ENCODE measurements at regions not wholly inside any gene's neighbourhood (a gene's known extent, or its start where the extent isn't known, plus 50 kb on each side); places are given as distances from the start of the nearest gene placed in this dataset.

- Mint-ChIP-seq H3K27ac (ENCODE audit: unreplicated experiment) (no peak overlapping the region), H3K27me3 (ENCODE audit: unreplicated experiment) (no peaks in the 10 kb centered on the region), H3K9me3 (ENCODE audit: unreplicated experiment) (peaks cover 7% of the 10 kb centered on the region)
Measured at GRCh38 chr11:116330439-116331185, 442.2 kb downstream of the BUD13 start.

GRCh38 chr11:116329354-116330090, 443.3 kb downstream of the BUD13 start:
- Mint-ChIP-seq H3K4me1 (ENCODE audit: unreplicated experiment) (no peaks in the 10 kb centered on the region), H3K27ac (ENCODE audit: unreplicated experiment) (no peak overlapping the region), H3K36me3 (ENCODE audit: unreplicated experiment) (no peaks in the 10 kb centered on the region), H3K27me3 (ENCODE audit: unreplicated experiment) (no peaks in the 10 kb centered on the region), H3K4me3 (ENCODE audit: unreplicated experiment) (no peak overlapping the region), H3K9me3 (ENCODE audit: unreplicated experiment) (peaks cover 7% of the 10 kb centered on the region)
- DNase-seq (ENCODE audit: extremely low spot score, unreplicated experiment), result peak; percentile 56
- TF ChIP-seq CTCF (IDR thresholded peaks at IDR 0.05), result no peak

More at GRCh38 chr11:116330439-116331185, 442.2 kb downstream of the BUD13 start:
- DNase-seq (ENCODE audit: extremely low spot score, unreplicated experiment), result no peak
- no peak overlapping the region for H3K4me3 Mint-ChIP-seq (ENCODE audit: unreplicated experiment)
- H3K4me1 Mint-ChIP-seq (ENCODE audit: unreplicated experiment), result no peaks in the 10 kb centered on the region
- no peak for TF ChIP-seq CTCF (IDR thresholded peaks at IDR 0.05)
- no peaks in the 10 kb centered on the region for H3K36me3 Mint-ChIP-seq (ENCODE audit: unreplicated experiment)

- H3K27me3 Mint-ChIP-seq (ENCODE audit: unreplicated experiment), result no peaks in the 10 kb centered on the region
Measured at GRCh38 chr11:116328851-116329250, 443.9 kb downstream of the BUD13 start.

GRCh38 chr11:116328391-116328790, 444.4 kb downstream of the BUD13 start:
- Mint-ChIP-seq H3K27ac (ENCODE audit: unreplicated experiment) (no peak overlapping the region), H3K4me3 (ENCODE audit: unreplicated experiment) (no peak overlapping the region), H3K9me3 (ENCODE audit: unreplicated experiment) (peaks cover 7% of the 10 kb centered on the region), H3K36me3 (ENCODE audit: unreplicated experiment) (no peaks in the 10 kb centered on the region), H3K27me3 (ENCODE audit: unreplicated experiment) (no peaks in the 10 kb centered on the region), H3K4me1 (ENCODE audit: unreplicated experiment) (no peaks in the 10 kb centered on the region)
- TF ChIP-seq CTCF (IDR thresholded peaks at IDR 0.05), result no peak
- DNase-seq (ENCODE audit: extremely low spot score, unreplicated experiment), result peak; percentile 56

More at GRCh38 chr11:116328851-116329250, 443.9 kb downstream of the BUD13 start:
- DNase-seq (ENCODE audit: extremely low spot score, unreplicated experiment), result peak; percentile 46
- no peak overlapping the region for H3K4me3 Mint-ChIP-seq (ENCODE audit: unreplicated experiment)
- H3K27ac Mint-ChIP-seq (ENCODE audit: unreplicated experiment), result no peak overlapping the region
- peaks cover 7% of the 10 kb centered on the region for H3K9me3 Mint-ChIP-seq (ENCODE audit: unreplicated experiment)
- no peaks in the 10 kb centered on the region for H3K4me1 Mint-ChIP-seq (ENCODE audit: unreplicated experiment)
- H3K36me3 Mint-ChIP-seq (ENCODE audit: unreplicated experiment), result no peaks in the 10 kb centered on the region
- no peak for TF ChIP-seq CTCF (IDR thresholded peaks at IDR 0.05)

GRCh38 chr11:116326146-116326545, 446.6 kb downstream of the BUD13 start:
- TF ChIP-seq CTCF (IDR thresholded peaks at IDR 0.05), result no peak
- H3K36me3 Mint-ChIP-seq (ENCODE audit: unreplicated experiment), result no peaks in the 10 kb centered on the region
- H3K27me3 Mint-ChIP-seq (ENCODE audit: unreplicated experiment), result no peaks in the 10 kb centered on the region
- H3K9me3 Mint-ChIP-seq (ENCODE audit: unreplicated experiment), result peaks cover 4% of the 10 kb centered on the region
- no peaks in the 10 kb centered on the region for H3K4me1 Mint-ChIP-seq (ENCODE audit: unreplicated experiment)
- H3K4me3 Mint-ChIP-seq (ENCODE audit: unreplicated experiment), result no peak overlapping the region
- DNase-seq (ENCODE audit: extremely low spot score, unreplicated experiment), result peak; percentile 40
- no peak overlapping the region for H3K27ac Mint-ChIP-seq (ENCODE audit: unreplicated experiment)
